Endothelial cell of hepatic sinusoid (primary cell): ENCODE measurements at regions not wholly inside any gene's neighbourhood (a gene's known extent, or its start where the extent isn't known, plus 50 kb on each side); places are given as distances from the start of the nearest gene placed in this dataset.

Source experiments
- in situ Hi-C: cut with HindIII; loops from 2 replicates; pipeline ENCODE4 v1.10.0; 2017; ENCODE audit warnings: low sequenced_read_pairs

GRCh38 chr2:106977717-106978116 lies 91.8 kb upstream of the ST6GAL2 start:
- in situ Hi-C loops, result no loop called here

GRCh38 chr2:106978647-106979046 lies 92.7 kb upstream of the ST6GAL2 start:
- in situ Hi-C loops, result no loop called here

DNA sequence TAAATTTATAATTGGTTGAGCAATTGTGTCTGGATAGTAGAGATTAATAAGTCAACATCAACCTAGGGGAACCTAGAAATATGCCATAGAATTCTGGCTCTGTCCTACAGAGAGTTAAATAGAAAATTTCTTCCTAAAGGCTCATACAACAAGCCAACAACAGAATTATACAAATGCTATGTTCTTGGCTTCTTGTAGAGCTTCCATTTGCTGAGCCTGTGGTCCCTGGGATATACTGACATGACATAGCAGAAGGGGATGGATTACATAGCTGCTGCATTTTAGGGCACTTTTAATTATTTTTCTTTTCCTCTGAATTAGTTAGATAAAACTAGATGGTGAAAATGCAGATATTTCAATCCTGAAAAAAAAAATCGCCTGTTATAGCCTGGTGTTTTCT lies 95.5 kb upstream of the ST6GAL2 start:
- in situ Hi-C loops, result no loop called here

- in situ Hi-C loops, result no loop called here
Measured at GRCh38 chr2:106982350-106982749, 96.4 kb upstream of the ST6GAL2 start.

- in situ Hi-C loops, result no loop called here
Measured at GRCh38 chr2:106983305-106983704, 97.3 kb upstream of the ST6GAL2 start.

DNA sequence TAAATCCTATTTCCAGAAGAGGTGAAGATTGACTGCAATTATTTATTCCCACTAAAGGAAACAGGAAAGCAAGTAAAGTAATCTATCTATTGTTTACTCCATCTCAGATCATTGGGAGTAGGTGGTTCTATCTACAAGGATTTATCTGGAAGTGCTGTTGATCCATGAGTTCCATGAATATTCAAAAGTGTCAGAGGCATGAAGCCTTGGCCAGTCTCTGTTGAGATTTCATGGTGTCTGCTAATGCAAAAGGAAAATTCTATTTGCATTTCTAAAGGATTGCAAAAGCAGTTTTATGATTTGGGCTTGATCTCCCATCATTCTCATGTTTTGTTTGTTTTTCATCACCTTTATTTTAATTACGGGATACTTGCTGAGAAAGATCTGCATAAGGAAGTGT lies 102.4 kb upstream of the ST6GAL2 start:
- in situ Hi-C loops, result no loop called here

GRCh38 chr2:106990297-106990696 lies 104.3 kb upstream of the ST6GAL2 start:
- in situ Hi-C loops, result no loop called here

DNA sequence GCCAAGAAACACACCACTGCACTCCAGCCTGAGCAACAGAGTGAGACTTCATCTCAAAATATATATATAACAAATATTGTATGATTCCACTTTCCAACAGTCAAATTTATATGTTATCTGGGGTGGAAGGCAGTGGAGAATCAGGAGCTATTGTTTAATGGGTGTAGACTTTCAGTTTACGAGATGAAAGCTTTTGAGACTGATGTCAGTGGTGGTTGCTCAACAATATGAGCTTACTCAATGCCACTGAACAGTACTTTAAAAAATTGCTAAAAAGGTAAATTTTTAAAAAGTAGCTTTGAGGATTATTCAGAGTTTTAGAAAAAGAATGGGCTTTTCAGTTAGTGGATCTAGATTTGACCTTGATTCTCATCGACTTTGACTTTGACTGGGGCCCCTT lies 105.9 kb upstream of the ST6GAL2 start:
- in situ Hi-C loops, result no loop called here

- in situ Hi-C loops, result no loop called here
Measured at GRCh38 chr2:106995556-106995955, 109.6 kb upstream of the ST6GAL2 start.

GRCh38 chr2:106996171-106996769 lies 110.3 kb upstream of the ST6GAL2 start:
- in situ Hi-C loops, result no loop called here

GRCh38 chr2:106997204-106997603 lies 111.2 kb upstream of the ST6GAL2 start:
- in situ Hi-C loops, result no loop called here

DNA sequence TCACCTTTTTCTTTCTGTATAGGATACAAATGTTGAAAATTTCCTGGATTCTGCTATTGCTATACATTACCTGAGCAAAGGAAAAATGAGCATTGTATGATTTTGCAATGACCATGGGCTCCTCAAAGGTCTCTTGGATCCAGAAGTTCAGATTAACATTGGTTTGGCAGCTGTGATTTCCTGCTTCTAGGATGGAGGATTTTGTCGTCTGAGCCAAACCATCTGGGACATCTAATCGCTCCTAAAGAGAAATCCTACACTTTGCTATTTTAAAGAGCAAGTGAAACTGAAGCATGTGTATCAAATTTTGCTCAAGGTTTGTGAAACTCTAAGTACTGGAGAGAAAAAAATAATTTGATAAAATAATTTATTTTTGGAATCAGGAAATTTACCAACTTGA lies 115.1 kb upstream of the ST6GAL2 start:
- in situ Hi-C loops, result no loop called here

DNA sequence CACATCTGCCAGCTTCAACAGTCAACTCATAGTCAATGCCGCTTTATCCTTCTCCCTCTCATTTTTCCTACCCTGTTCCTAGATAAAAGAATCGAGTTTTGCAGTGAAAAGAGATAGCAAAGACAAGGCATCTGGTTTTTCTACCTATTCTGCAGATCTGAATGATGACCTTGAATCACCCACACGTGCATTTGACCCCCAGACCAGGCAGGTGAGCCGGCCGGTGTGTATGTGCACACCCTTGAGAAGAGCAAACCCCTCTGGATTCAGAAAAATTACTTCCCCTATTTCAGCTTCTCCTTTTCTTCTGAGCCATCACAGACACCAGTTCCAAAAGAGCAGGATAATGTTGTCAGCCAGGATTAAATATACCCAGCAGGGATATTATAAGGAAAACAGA lies 115.6 kb upstream of the ST6GAL2 start:
- in situ Hi-C loops, result no loop called here

- in situ Hi-C loops, result no loop called here
Measured at GRCh38 chr2:107001964-107002696, 116.2 kb upstream of the ST6GAL2 start.

GRCh38 chr2:107002735-107003134 lies 116.8 kb upstream of the ST6GAL2 start:
- in situ Hi-C loops, result no loop called here

GRCh38 chr2:107005853-107006252 lies 119.9 kb upstream of the ST6GAL2 start:
- in situ Hi-C loops, result no loop called here

DNA sequence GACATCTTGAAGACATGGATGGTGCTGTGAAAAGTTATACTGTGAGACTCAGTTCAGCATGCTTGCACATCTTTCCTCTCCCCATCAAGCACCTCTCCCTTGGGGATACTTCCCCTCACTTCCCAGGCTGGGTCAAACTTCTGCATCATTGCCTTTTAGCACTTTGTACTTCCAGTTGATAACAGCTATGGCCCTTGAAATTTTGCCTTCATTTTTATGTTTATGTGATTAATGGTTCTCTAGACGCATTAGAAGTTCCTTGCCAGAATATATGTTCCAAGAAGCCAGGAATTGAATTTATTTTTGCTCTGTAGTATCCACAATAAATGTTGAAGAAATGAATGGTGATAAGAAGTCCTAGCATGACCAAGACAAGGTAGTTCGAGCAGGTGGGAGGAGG lies 120.9 kb upstream of the ST6GAL2 start:
- in situ Hi-C loops, result no loop called here

- in situ Hi-C loops, result no loop called here
Measured at GRCh38 chr2:107007927-107008326, 122.0 kb upstream of the ST6GAL2 start.

DNA sequence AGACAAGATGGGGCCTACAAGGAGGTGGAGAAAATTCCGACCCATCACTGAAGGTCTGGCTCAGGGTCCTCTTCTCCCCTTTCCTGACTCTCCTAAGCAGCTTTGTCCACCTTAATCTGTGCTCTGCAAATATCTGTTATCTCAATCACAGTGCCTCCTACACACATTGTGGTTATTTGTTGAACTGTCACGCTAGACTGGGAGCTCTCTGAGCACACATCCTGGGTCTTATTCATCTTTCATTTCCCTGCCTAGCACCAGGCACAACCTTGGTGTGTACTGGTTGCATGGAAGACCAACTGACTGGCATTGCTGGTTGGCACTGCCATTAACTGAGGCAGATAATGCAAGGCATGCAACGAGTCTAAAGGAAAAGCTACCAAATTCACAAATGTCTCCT lies 122.9 kb upstream of the ST6GAL2 start:
- in situ Hi-C loops, result no loop called here

DNA sequence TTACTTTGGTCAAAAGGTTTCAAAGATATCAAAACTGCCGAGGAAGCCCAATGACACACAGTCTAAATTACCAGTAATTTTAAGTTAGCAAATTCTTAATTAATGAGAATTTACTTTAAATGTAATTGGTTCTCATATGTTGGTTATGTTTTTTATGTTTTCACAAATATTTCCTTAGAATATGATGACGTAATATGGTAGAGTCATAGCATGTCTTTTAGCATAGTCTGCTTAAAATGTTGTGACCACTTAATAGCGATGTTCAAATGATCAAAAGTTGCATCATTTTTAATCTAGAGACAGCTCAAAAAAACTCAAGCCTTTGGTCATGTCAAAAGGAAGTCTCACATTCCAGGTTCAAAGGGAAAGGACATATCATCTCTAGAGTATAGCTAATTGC lies 123.3 kb upstream of the ST6GAL2 start:
- in situ Hi-C loops, result no loop called here

DNA sequence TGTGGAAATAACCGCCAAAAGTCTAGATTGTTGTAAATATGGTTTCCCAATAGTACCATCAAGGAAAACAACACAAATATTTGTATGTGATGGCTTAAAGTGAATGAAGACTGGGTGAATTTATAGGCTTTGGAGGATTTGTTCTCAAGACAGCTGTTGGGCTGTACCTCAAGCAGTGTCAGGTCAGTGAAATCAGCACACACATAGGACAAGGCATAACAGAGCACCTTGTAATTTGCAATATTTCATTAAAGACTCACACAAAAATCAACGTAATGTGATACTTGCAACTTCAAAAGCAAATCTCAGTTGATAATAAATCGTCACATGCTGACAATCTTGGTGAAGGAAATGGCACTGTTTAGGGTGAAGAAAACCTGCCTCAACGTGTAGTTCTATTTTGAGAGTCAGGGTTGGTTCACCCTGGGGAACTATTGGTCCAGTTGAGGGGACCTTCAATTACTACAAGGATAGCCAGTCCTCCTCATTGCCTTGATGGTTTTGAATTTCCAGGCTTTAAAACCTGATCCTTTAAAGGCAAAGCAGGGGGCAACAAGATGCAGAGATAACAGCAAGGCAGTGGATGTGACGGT lies 126.8 kb upstream of the ST6GAL2 start:
- in situ Hi-C loops, result no loop called here

DNA sequence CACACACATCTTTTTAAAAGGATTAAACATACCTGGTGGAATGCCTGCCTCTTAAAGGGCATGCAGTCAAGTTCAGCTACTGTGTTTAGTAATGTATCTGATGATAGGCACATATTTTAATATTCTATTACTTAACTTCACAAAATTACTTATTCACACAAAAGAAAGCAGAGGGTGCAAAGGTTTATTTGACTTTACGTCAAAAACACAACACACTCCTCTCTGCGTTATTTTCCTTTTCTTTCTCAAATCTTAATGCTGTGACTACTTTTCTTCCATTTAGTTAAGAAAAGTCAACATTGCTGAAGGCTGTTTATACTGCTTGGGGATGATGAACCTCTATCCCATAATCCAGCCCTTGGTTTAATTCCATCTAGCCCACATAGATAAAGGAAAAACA lies 127.9 kb upstream of the ST6GAL2 start:
- in situ Hi-C loops, result no loop called here
